Testis (tissue), 2 donors: ENCODE measurements at regions not wholly inside any gene's neighbourhood (a gene's known extent, or its start where the extent isn't known, plus 50 kb on each side); places are given as distances from the start of the nearest gene placed in this dataset.

ENCODE experiments used
- DNase-seq: peaks from one replicate; pipeline ENCODE4 v3.0.0-alpha.2; 2019
- H3K27ac ChIP-seq, 2 donors: fragments of 200-600 bp; sonication (generic); one replicate each; pipeline ENCODE4 v1.5.1; 2019
- H3K27me3 ChIP-seq: fragments of 200-600 bp; sonication (generic); one replicate; pipeline ENCODE4 v1.5.1; 2019
- H3K36me3 ChIP-seq: fragments of 200-600 bp; sonication (generic); one replicate; pipeline ENCODE4 v1.5.1; 2017; ENCODE audit warnings: low read depth; ENCODE audit errors: missing control alignments
- H3K4me1 ChIP-seq: fragments of 200-600 bp; sonication (generic); one replicate; pipeline ENCODE4 v1.5.1; 2019
- H3K4me3 ChIP-seq, 2 donors: fragments of 200-600 bp; sonication (generic); one replicate each; pipeline ENCODE4 v1.5.1; 2017 to 2019
- H3K9me3 ChIP-seq: fragments of 200-600 bp; sonication (generic); one replicate; pipeline ENCODE4 v1.5.1; 2017
- POLR2A ChIP-seq: fragments of 450-650 bp; IDR thresholded peaks from one replicate; pipeline ENCODE4 v1.6.1; 2017; ENCODE audit warnings: antibody characterized with exemption, mild to moderate bottlenecking, moderate library complexity
- WGBS, 2 donors: methylation state at CpG; one replicate each; pipeline ENCODE4 v1.1.5; 2018; 5-methylcytosine and 5-hydroxymethylcytosine counted together
- intact Hi-C: fragments of 100-400 bp; cut with DNase I; formaldehyde crosslinking; loops from one replicate; pipeline ENCODE4 v1.15.1; 2023; ENCODE audit warnings: low total_unique reads
- TF ChIP-seq, protein P1 (sequence below), 3 experiments: fragments of 450-650 bp in 2 of 3; fragments of 200-600 bp in 1 of 3; sonication (generic) in 1 of 3; IDR thresholded peaks; one replicate each; pipeline ENCODE4 v1.5.1; 2016 to 2019; ENCODE audit warnings: antibody characterized with exemption in 3 of 3, mild to moderate bottlenecking in 2 of 3, moderate library complexity in 1 of 3

GRCh38 chr12:58530742-58531062 is 389.6 kb downstream of the LRIG3 start:
- TF ChIP-seq, protein P1, sequence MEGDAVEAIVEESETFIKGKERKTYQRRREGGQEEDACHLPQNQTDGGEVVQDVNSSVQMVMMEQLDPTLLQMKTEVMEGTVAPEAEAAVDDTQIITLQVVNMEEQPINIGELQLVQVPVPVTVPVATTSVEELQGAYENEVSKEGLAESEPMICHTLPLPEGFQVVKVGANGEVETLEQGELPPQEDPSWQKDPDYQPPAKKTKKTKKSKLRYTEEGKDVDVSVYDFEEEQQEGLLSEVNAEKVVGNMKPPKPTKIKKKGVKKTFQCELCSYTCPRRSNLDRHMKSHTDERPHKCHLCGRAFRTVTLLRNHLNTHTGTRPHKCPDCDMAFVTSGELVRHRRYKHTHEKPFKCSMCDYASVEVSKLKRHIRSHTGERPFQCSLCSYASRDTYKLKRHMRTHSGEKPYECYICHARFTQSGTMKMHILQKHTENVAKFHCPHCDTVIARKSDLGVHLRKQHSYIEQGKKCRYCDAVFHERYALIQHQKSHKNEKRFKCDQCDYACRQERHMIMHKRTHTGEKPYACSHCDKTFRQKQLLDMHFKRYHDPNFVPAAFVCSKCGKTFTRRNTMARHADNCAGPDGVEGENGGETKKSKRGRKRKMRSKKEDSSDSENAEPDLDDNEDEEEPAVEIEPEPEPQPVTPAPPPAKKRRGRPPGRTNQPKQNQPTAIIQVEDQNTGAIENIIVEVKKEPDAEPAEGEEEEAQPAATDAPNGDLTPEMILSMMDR (IDR thresholded peaks at IDR 0.05), result no peak
- TF ChIP-seq POLR2A, result no peak
- Histone ChIP-seq H3K36me3 (no peaks in the 10 kb centered on the region), H3K9me3 (no peaks in the 10 kb centered on the region), H3K27me3 (no peaks in the 10 kb centered on the region), H3K4me1 (no peaks in the 10 kb centered on the region), H3K27ac (no peak overlapping the region), H3K4me3 (no peak overlapping the region)
- no peak for DNase-seq
- intact Hi-C loops, result no loop called here
- WGBS, 2 donors, result 88 to 94% methylated on average over 2 of the region's 2 CpGs

DNA sequence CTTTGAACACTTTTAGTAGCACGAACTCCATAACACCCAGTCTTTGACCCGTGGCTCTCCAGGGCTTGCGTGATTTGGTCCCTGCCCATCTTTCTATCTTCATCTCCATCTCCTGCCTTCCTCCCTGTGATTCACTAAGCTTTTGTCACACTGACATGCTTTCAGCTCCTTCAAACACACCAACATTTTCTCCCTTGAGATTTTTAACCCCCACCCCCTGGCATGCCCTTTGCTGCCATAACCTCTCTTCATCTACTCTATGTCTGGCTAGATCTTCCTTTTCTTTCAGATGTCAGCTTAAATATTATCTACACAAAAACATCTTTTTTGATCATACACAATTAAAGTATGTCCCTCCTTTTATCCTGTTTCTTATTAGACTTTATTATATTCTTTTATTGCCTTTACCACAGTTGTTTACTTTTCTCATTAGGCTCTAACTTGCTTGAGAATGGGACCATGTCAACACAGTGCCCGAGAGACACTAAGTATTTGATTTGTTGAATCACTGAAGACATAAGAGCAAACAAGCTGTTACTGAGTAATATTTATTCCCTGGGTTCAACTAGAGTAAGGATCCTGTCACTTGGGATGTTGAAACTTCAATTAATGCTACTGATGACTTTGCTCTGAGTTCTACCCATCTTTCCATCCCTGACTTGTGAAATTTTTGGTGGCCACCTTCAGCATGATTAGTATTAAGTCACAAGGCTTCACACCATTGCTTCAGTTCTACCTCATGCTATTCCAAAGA is 387.3 kb downstream of the LRIG3 start:
- no peaks in the 10 kb centered on the region for H3K4me1 ChIP-seq
- no peaks in the 10 kb centered on the region for H3K9me3 ChIP-seq
- H3K36me3 ChIP-seq, result no peaks in the 10 kb centered on the region
- H3K4me3 ChIP-seq, result no peak overlapping the region
- no peaks in the 10 kb centered on the region for H3K27me3 ChIP-seq
- H3K27ac ChIP-seq, result no peak overlapping the region
- no peak for DNase-seq
- TF ChIP-seq, protein P1 (IDR thresholded peaks at IDR 0.05), result no peak
- no peak for TF ChIP-seq POLR2A
- intact Hi-C loops, result no loop called here
- WGBS, 2 donors, result 91 to 98% methylated on average over 4 of the region's 4 CpGs

DNA sequence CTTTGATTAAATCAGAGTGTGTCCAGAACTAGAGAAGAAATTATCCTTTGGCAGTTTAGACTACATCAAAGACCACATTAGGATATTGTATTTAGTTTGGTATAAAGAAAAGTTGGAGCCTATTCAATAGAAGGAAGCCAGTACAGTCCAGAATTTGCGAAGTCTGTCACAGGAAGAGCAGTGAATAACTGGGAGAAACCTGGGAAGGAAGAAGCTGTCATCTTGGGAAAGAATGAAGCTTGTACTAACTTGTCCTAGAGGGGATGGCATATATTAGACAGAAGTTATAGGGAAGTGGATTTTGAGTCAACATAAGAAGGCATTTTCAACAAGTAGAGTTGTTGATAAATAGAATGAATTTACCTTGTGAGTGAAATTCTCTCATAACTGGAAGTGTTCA is 386.7 kb downstream of the LRIG3 start:
- no peaks in the 10 kb centered on the region for H3K4me1 ChIP-seq
- TF ChIP-seq POLR2A, result no peak
- TF ChIP-seq, protein P1 (IDR thresholded peaks at IDR 0.05), result no peak
- H3K27me3 ChIP-seq, result no peaks in the 10 kb centered on the region
- DNase-seq, result no peak
- 75 to 97% methylated on average over 1 of the region's 1 CpG for WGBS, 2 donors
- intact Hi-C loops, result no loop called here
- H3K9me3 ChIP-seq, result no peaks in the 10 kb centered on the region
- H3K27ac ChIP-seq, result no peak overlapping the region
- H3K36me3 ChIP-seq, result no peaks in the 10 kb centered on the region
- no peak overlapping the region for H3K4me3 ChIP-seq

DNA sequence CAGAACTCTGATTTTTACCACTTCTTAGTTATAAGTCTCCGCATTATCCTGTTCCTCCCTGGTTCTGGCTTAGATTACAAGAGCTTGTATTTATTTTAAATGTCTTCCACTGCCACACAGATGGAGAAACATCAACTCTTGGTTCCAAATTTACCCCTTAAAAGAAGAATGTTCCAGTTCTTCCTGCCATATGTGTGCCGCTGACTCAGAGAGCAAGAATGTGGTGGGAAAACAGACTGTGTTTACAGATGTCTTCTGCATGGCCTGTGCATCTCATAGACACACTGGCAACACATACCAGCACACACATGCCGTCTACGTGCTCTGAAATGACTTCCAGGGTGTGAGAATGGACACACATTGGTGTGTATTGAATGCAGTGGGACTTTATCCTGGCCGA is 383.0 kb downstream of the LRIG3 start:
- Histone ChIP-seq H3K27ac (no peak overlapping the region), H3K4me3 (no peak overlapping the region), H3K36me3 (no peaks in the 10 kb centered on the region), H3K4me1 (no peaks in the 10 kb centered on the region), H3K27me3 (no peaks in the 10 kb centered on the region), H3K9me3 (no peaks in the 10 kb centered on the region)
- no peak for TF ChIP-seq POLR2A
- TF ChIP-seq, protein P1 (IDR thresholded peaks at IDR 0.05), result no peak
- WGBS, 2 donors, result 87 to 91% methylated on average over 5 of the region's 5 CpGs
- no peak for DNase-seq
- intact Hi-C loops, result no loop called here

DNA sequence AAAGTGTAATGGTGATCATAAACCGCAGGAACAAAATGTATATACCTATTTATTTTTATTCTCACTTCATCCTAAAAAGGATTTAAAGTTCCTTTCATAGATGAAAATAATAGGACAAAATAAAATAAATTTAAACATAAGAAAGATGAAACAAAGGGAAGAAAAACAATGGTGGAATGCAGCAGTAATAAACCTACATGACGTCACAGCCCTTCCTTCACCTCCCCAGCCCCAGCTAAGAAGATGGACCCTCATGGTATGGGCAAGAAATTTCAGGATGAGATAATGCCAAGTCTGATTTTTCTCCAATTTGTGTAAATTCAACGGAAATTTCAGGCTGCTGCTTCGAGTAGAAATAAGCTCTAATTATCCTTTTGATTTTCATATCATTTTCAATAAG is 381.0 kb downstream of the LRIG3 start:
- H3K27ac ChIP-seq, result peak overlapping the region in 1 of 2 donors; percentile 15
- TF ChIP-seq, protein P1 (IDR thresholded peaks at IDR 0.05), result no peak
- TF ChIP-seq POLR2A, result no peak
- no peaks in the 10 kb centered on the region for H3K4me1 ChIP-seq
- H3K4me3 ChIP-seq, result no peak overlapping the region
- 78 to 84% methylated on average over 4 of the region's 4 CpGs for WGBS, 2 donors
- DNase-seq, result no peak
- no peaks in the 10 kb centered on the region for H3K9me3 ChIP-seq
- intact Hi-C loops, result no loop called here
- H3K27me3 ChIP-seq, result no peaks in the 10 kb centered on the region
- H3K36me3 ChIP-seq, result no peaks in the 10 kb centered on the region
